CD14-positive monocyte (primary cell): ENCODE measurements at regions not wholly inside any gene's neighbourhood (a gene's known extent, or its start where the extent isn't known, plus 50 kb on each side); places are given as distances from the start of the nearest gene placed in this dataset.

ENCODE experiments used
- DNase-seq, 3 donors: peaks; one replicate each; pipeline ENCODE4 v3.0.0-alpha.2; 2011 to 2022
- H2AFZ ChIP-seq: 2 replicates; pipeline ENCODE4 v1.6.0; 2012; ENCODE audit warnings: mild to moderate bottlenecking, low read depth, low read length, inconsistent platforms; ENCODE audit not compliant: insufficient read depth, poor library complexity, severe bottlenecking
- H3K27ac ChIP-seq, 2 donors: 1 replicate in 1 of 2; 2 replicates in 1 of 2; pipeline ENCODE4 v1.5.1; 2012 to 2013; ENCODE audit warnings: low read length in 2 of 2, control low read depth in 1 of 2, inconsistent platforms in 1 of 2, low read depth in 1 of 2, mild to moderate bottlenecking in 1 of 2
- H3K27me3 ChIP-seq, 2 donors: one replicate each; pipeline versions ENCODE4 v1.6.0 to v1.6.1; 2011 to 2013; ENCODE audit warnings: low read length in 2 of 2; ENCODE audit not compliant: control insufficient read depth in 2 of 2, insufficient read depth in 2 of 2
- H3K36me3 ChIP-seq, 2 donors: replicated peaks in 1 of 2; 1 replicate in 1 of 2; 2 replicates in 1 of 2; pipeline versions ENCODE4 v1.5.1 to v1.6.1; 2012 to 2013; ENCODE audit warnings: low read length in 2 of 2, control low read depth in 1 of 2, inconsistent platforms in 1 of 2, mild to moderate bottlenecking in 1 of 2; ENCODE audit not compliant: insufficient read depth in 2 of 2, control insufficient read depth in 1 of 2
- H3K4me1 ChIP-seq, 2 donors: 1 replicate in 1 of 2; 2 replicates in 1 of 2; pipeline versions ENCODE4 v1.5.1 to v1.6.1; 2012 to 2013; ENCODE audit warnings: low read length in 2 of 2, control low read depth in 1 of 2, inconsistent platforms in 1 of 2, mild to moderate bottlenecking in 1 of 2, moderate library complexity in 1 of 2; ENCODE audit not compliant: insufficient read depth in 2 of 2, control insufficient read depth in 1 of 2
- H3K4me2 ChIP-seq: replicated peaks from 2 replicates; pipeline ENCODE3; 2012; ENCODE audit warnings: low read length, moderate library complexity, mild to moderate bottlenecking; ENCODE audit not compliant: poor library complexity, severe bottlenecking; ENCODE audit errors: extremely low read depth
- H3K4me3 ChIP-seq, 3 experiments: fragments of 200-600 bp in 1 of 3; sonication (generic) in 1 of 3; replicated peaks in 1 of 3; 1 replicate in 2 of 3; 2 replicates in 1 of 3; pipeline ENCODE4 v1.5.1; 2011 to 2013; ENCODE audit warnings: low read length in 3 of 3, mild to moderate bottlenecking in 3 of 3, control low read depth in 2 of 3, low read depth in 2 of 3, inconsistent platforms in 1 of 3, moderate library complexity in 1 of 3
- H3K79me2 ChIP-seq: 2 replicates; pipeline ENCODE4 v1.6.0; 2012; ENCODE audit warnings: mild to moderate bottlenecking, control low read depth, inconsistent platforms, low read length, moderate library complexity; ENCODE audit not compliant: insufficient read depth
- H3K9ac ChIP-seq: 2 replicates; pipeline ENCODE4 v1.6.0; 2017; ENCODE audit warnings: low read length, mild to moderate bottlenecking; ENCODE audit not compliant: insufficient read depth, poor library complexity, severe bottlenecking
- H3K9me3 ChIP-seq, 2 donors: replicated peaks in 1 of 2; 1 replicate in 1 of 2; 2 replicates in 1 of 2; pipeline versions ENCODE4 v1.5.1 to v1.6.1; 2012 to 2013; ENCODE audit warnings: low read length in 2 of 2, control low read depth in 1 of 2; ENCODE audit not compliant: control insufficient read depth in 1 of 2, insufficient read depth in 1 of 2
- H4K20me1 ChIP-seq: 2 replicates; pipeline ENCODE4 v1.6.0; 2012; ENCODE audit warnings: mild to moderate bottlenecking, low read length, control low read depth, moderate library complexity; ENCODE audit not compliant: insufficient read depth
- H3K27ac Mint-ChIP-seq, 7 donors: one replicate each; pipeline ENCODE4 v1.8.0; 2020; ENCODE audit warnings: mild to moderate bottlenecking in 7 of 7, mixed read lengths in 7 of 7, moderate library complexity in 6 of 7, inconsistent platforms in 2 of 7
- H3K27me3 Mint-ChIP-seq, 3 donors: one replicate each; pipeline ENCODE4 v1.8.0; 2021 to 2022; ENCODE audit warnings: low read depth in 3 of 3, mild to moderate bottlenecking in 3 of 3, mixed read lengths in 3 of 3, moderate library complexity in 3 of 3, inconsistent platforms in 1 of 3
- H3K36me3 Mint-ChIP-seq, 2 donors: one replicate each; pipeline ENCODE4 v1.8.0; 2020; ENCODE audit warnings: mixed read lengths in 2 of 2, inconsistent platforms in 1 of 2, mild to moderate bottlenecking in 1 of 2
- H3K4me1 Mint-ChIP-seq: one replicate; pipeline ENCODE4 v1.8.0; 2020; ENCODE audit warnings: mild to moderate bottlenecking, mixed read lengths
- H3K4me3 Mint-ChIP-seq, 2 donors: one replicate each; pipeline ENCODE4 v1.8.0; 2020; ENCODE audit warnings: mild to moderate bottlenecking in 2 of 2, mixed read lengths in 2 of 2, moderate library complexity in 1 of 2
- H3K9me3 Mint-ChIP-seq, 7 donors: one replicate each; pipeline ENCODE4 v1.8.0; 2020 to 2022; ENCODE audit warnings: mixed read lengths in 7 of 7, mild to moderate bottlenecking in 6 of 7, moderate library complexity in 6 of 7, inconsistent platforms in 2 of 7
- CTCF ChIP-seq: fragments of 200-600 bp; IDR thresholded peaks from one replicate; pipeline ENCODE4 v1.8.0; 2022; ENCODE audit warnings: antibody characterized with exemption, mild to moderate bottlenecking
- WGBS: methylation state at CpG from one replicate; pipeline ENCODE4 v1.1.5; 2013; ENCODE audit warnings: missing lambda C conversion rate; ENCODE audit not compliant: insufficient coverage; 5-methylcytosine and 5-hydroxymethylcytosine counted together
- intact Hi-C, 2 donors: fragments of 100-400 bp; cut with micrococcal nuclease; formaldehyde crosslinking; loops; one replicate each; pipeline versions ENCODE4 v1.15.0 to v1.15.1; 2023

GRCh38 chr9:4927043-4927471 is 58.0 kb upstream of the JAK2 start:
- Histone ChIP-seq H3K9me3 (no peaks in the 10 kb centered on the region), H3K4me2 (no peak overlapping the region), H2AFZ (no peak overlapping the region), H3K79me2 (no peaks in the 10 kb centered on the region), H3K27me3 (no peaks in the 10 kb centered on the region), H4K20me1 (no peaks in the 10 kb centered on the region), H3K4me1 (peaks cover 10 to 25% of the 10 kb centered on the region in 2 donors), H3K27ac (no peak overlapping the region), H3K4me3 (no peak overlapping the region), H3K36me3 (no peaks in the 10 kb centered on the region), H3K9ac (no peak overlapping the region)
- Mint-ChIP-seq H3K27ac (peak overlapping the region in 1 of 7 donors; percentile 57), H3K4me3 (no peak overlapping the region), H3K27me3 (no peaks in the 10 kb centered on the region), H3K4me1 (peaks cover 42% of the 10 kb centered on the region), H3K36me3 (no peaks in the 10 kb centered on the region), H3K9me3 (no peaks in the 10 kb centered on the region)
- DNase-seq, result no peak
- no peak for TF ChIP-seq CTCF
- 86% methylated on average over 1 of the region's 4 CpGs for WGBS
- intact Hi-C loops, result loop anchor here in 1 of 2 donors (10.0 kb wide), 1 partner anchor 172 kb away; no protein-coding TSS in a partner anchor

DNA sequence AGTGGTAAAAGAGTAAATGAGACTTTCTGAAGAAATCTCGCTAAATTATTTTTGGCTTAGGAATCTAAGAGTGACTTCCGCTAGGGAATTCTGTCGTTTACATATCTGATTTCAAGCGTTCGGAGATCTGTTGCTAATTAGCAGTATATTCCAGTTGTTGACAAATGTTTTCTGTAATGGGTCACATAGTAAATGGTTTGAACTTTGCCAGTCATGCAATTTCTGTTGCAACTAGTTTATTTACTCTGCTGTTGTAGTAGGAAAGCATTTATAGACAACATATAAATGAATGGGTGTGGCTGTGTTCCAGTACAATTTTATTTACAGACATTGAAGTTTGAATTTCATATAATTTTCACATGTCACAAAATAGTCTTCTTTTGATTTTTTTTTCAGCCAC is 57.4 kb upstream of the JAK2 start:
- Histone ChIP-seq H3K4me3 (no peak overlapping the region), H3K4me2 (no peak overlapping the region), H3K36me3 (no peaks in the 10 kb centered on the region), H3K9me3 (no peaks in the 10 kb centered on the region), H3K27me3 (no peaks in the 10 kb centered on the region), H2AFZ (no peak overlapping the region), H3K9ac (no peak overlapping the region), H3K27ac (no peak overlapping the region), H3K4me1 (peaks cover 12 to 25% of the 10 kb centered on the region in 2 donors), H4K20me1 (no peaks in the 10 kb centered on the region), H3K79me2 (no peaks in the 10 kb centered on the region)
- Mint-ChIP-seq H3K9me3 (no peaks in the 10 kb centered on the region), H3K4me3 (no peak overlapping the region), H3K27ac (no peak overlapping the region), H3K27me3 (no peaks in the 10 kb centered on the region), H3K36me3 (no peaks in the 10 kb centered on the region), H3K4me1 (peaks cover 47% of the 10 kb centered on the region)
- TF ChIP-seq CTCF, result no peak
- no peak for DNase-seq
- WGBS, result 96% methylated on average over 5 of the region's 5 CpGs
- intact Hi-C loops, result loop anchor here in 1 of 2 donors (10.0 kb wide), 1 partner anchor 173 kb away; no protein-coding TSS in a partner anchor
